ENCODE measurements at regions not wholly inside any gene's neighbourhood (a gene's known extent, or its start where the extent isn't known, plus 50 kb on each side); places are given as distances from the start of the nearest gene placed in this dataset.

- DNase-seq: peak; percentile 36
- no peak overlapping the region for H2BK15ac ChIP-seq (ENCODE audit: low read depth, low read length)
- H3K18ac ChIP-seq (ENCODE audit: low read depth, low read length): no peak overlapping the region
- H2BK5ac ChIP-seq (ENCODE audit: low read depth, low read length, poor library complexity, severe bottlenecking): no peak overlapping the region
- no peaks in the 10 kb centered on the region for H3K4me1 ChIP-seq (ENCODE audit: control insufficient read depth, insufficient read depth, low read length)
- H2AK5ac ChIP-seq (ENCODE audit: low read depth, low read length): no peak overlapping the region
- BruUV-seq (replicated peaks): no TSS peak
- H4K20me1 ChIP-seq (ENCODE audit: insufficient read depth, low read length): no peaks in the 10 kb centered on the region
- no peak overlapping the region for H2BK120ac ChIP-seq (ENCODE audit: low read depth, low read length)
- no peak for TF ChIP-seq CTCF (conservative IDR thresholded peaks at IDR 0.05; ENCODE audit: low read depth, low read length)
- no peak for TF ChIP-seq BHLHE40 (IDR thresholded peaks at IDR 0.05; ENCODE audit: low read depth, low read length)
- TF ChIP-seq RCOR1 (IDR thresholded peaks at IDR 0.05; ENCODE audit: insufficient replicate concordance, low read length): no peak
- no peak for TF ChIP-seq USF2 (IDR thresholded peaks at IDR 0.05; ENCODE audit: low read depth, low read length)
- TF ChIP-seq RAD21 (IDR thresholded peaks at IDR 0.05; ENCODE audit: low read length): no peak
- no peak for TF ChIP-seq MXI1 (IDR thresholded peaks at IDR 0.05; ENCODE audit: borderline replicate concordance, low read depth, low read length)
- TF ChIP-seq MAZ (IDR thresholded peaks at IDR 0.05; ENCODE audit: borderline replicate concordance, low read depth, low read length): no peak
- TF ChIP-seq MAFK (IDR thresholded peaks at IDR 0.05; ENCODE audit: low read depth, low read length): no peak
- TF ChIP-seq RFX5 (IDR thresholded peaks at IDR 0.05; ENCODE audit: low read depth, low read length): no peak
- TF ChIP-seq SMC3 (IDR thresholded peaks at IDR 0.05; ENCODE audit: low read depth, low read length): no peak
- no peak for TF ChIP-seq POLR2A (IDR thresholded peaks at IDR 0.05; ENCODE audit: low read depth, low read length)
- no peak for TF ChIP-seq CEBPB (IDR thresholded peaks at IDR 0.05; ENCODE audit: low read depth, low read length)
- TF ChIP-seq CHD1 (IDR thresholded peaks at IDR 0.05; ENCODE audit: low read depth, low read length): no peak
- TF ChIP-seq, protein P1, sequence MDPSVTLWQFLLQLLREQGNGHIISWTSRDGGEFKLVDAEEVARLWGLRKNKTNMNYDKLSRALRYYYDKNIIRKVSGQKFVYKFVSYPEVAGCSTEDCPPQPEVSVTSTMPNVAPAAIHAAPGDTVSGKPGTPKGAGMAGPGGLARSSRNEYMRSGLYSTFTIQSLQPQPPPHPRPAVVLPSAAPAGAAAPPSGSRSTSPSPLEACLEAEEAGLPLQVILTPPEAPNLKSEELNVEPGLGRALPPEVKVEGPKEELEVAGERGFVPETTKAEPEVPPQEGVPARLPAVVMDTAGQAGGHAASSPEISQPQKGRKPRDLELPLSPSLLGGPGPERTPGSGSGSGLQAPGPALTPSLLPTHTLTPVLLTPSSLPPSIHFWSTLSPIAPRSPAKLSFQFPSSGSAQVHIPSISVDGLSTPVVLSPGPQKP (IDR thresholded peaks at IDR 0.05; ENCODE audit: borderline replicate concordance, low read depth, low read length): no peak
- H3K79me1 ChIP-seq (ENCODE audit: low read depth in 1 of 2, low read length in 2 of 2): no peaks in the 10 kb centered on the region
- no peaks in the 10 kb centered on the region for H3K27me3 ChIP-seq (ENCODE audit: control insufficient read depth, insufficient read depth, low read length)
- ChIA-PET POLR2A (ENCODE audit: unreplicated experiment) (no interaction called here), CTCF (no interaction called here)
- no peaks in the 10 kb centered on the region for H3K9me3 ChIP-seq (ENCODE audit: control insufficient read depth, insufficient read depth, low read length)
- no peak overlapping the region for H3K4ac ChIP-seq (ENCODE audit: low read depth, low read length)
- H4K91ac ChIP-seq (ENCODE audit: insufficient read depth, low read depth, low read length): no peak overlapping the region
- no peak overlapping the region for H3K23ac ChIP-seq (ENCODE audit: low read depth, low read length)
- H4K5ac ChIP-seq (ENCODE audit: low read depth, low read length): no peak overlapping the region
- no peak overlapping the region for H3K56ac ChIP-seq (ENCODE audit: extremely low read depth, insufficient read depth, low read length)
- H3K9ac ChIP-seq (ENCODE audit: low read depth, low read length): no peak overlapping the region
- no peaks in the 10 kb centered on the region for H3K9me1 ChIP-seq (ENCODE audit: insufficient read depth, low read length)
- H4K8ac ChIP-seq (ENCODE audit: low read depth in 2 of 2, low read length in 2 of 2): no peak overlapping the region
- H3K27ac ChIP-seq (ENCODE audit: insufficient read depth, low read length): no peak overlapping the region
- no peak overlapping the region for H2BK20ac ChIP-seq (ENCODE audit: low read depth, low read length)
- no peak overlapping the region for H3K14ac ChIP-seq (replicated peaks; ENCODE audit: low read depth, low read length)
- no peak overlapping the region for H2AFZ ChIP-seq (replicated peaks; ENCODE audit: low read length, poor library complexity)
- intact Hi-C loops (cut with micrococcal nuclease): no loop called here
- no peak overlapping the region for H2AK9ac ChIP-seq (replicated peaks; ENCODE audit: low read depth, low read length, poor library complexity)
- dilution Hi-C loops (cut with HindIII; ENCODE audit: low sequenced_read_pairs, unreplicated experiment): no loop called here
- ATAC-seq (ENCODE audit: low read depth): peak; percentile 42
- no CpG with 5 or more reads among the region's 3 CpGs for WGBS, 2 experiments (ENCODE audit: extremely low coverage in 2 of 2, insufficient read length in 1 of 2)
- H3K4me2 ChIP-seq (ENCODE audit: low read depth, low read length): no peak overlapping the region
- in situ Hi-C loops (cut with MboI; ENCODE audit: low sequenced_read_pairs): no loop called here
- H3K4me3 ChIP-seq (ENCODE audit: insufficient read depth, low read depth, low read length): no peak overlapping the region
- no peaks in the 10 kb centered on the region for H3K36me3 ChIP-seq (ENCODE audit: control insufficient read depth, insufficient read depth, low read length)
Measured at GRCh38 chr7:19464241-19464640, 244.6 kb downstream of the POLR1F start.
